NCI-H2107 (cell line): ENCODE measurements at regions not wholly inside any gene's neighbourhood (a gene's known extent, or its start where the extent isn't known, plus 50 kb on each side); places are given as distances from the start of the nearest gene placed in this dataset.

ENCODE experiments used
- DNase-seq: peaks from one replicate; lab custom pipeline; 2025; lab: John Stamatoyannopoulos, UW

- DNase-seq = no peak
Measured at GRCh38 chr11:116473206-116473769, 299.5 kb downstream of the BUD13 start.

- DNase-seq = no peak
Measured at GRCh38 chr11:116472651-116473050, 300.1 kb downstream of the BUD13 start.

- DNase-seq = no peak
Measured at GRCh38 chr11:116471608-116472256, 301.1 kb downstream of the BUD13 start.

GRCh38 chr11:116468699-116469098 lies 304.1 kb downstream of the BUD13 start:
- no peak for DNase-seq

GRCh38 chr11:116467823-116468222 lies 305.0 kb downstream of the BUD13 start:
- no peak for DNase-seq

GRCh38 chr11:116466801-116467200 lies 306.0 kb downstream of the BUD13 start:
- DNase-seq = no peak

- DNase-seq = no peak
Measured at GRCh38 chr11:116466191-116466590, 306.6 kb downstream of the BUD13 start.

- no peak for DNase-seq
Measured at GRCh38 chr11:116465056-116465455, 307.7 kb downstream of the BUD13 start.

GRCh38 chr11:116461789-116462188 lies 311.0 kb downstream of the BUD13 start:
- no peak for DNase-seq

GRCh38 chr11:116460156-116460920 lies 312.4 kb downstream of the BUD13 start:
- DNase-seq = no peak

GRCh38 chr11:116459185-116460045 lies 313.4 kb downstream of the BUD13 start:
- DNase-seq = no peak

GRCh38 chr11:116458546-116458945 lies 314.2 kb downstream of the BUD13 start:
- DNase-seq = no peak

GRCh38 chr11:116457336-116458007 lies 315.3 kb downstream of the BUD13 start:
- no peak for DNase-seq

- no peak for DNase-seq
Measured at GRCh38 chr11:116454951-116455350, 317.8 kb downstream of the BUD13 start.

GRCh38 chr11:116454020-116454645 lies 318.7 kb downstream of the BUD13 start:
- no peak for DNase-seq

GRCh38 chr11:116452461-116452860 lies 320.3 kb downstream of the BUD13 start:
- no peak for DNase-seq

- no peak for DNase-seq
Measured at GRCh38 chr11:116449522-116449921, 323.3 kb downstream of the BUD13 start.

- no peak for DNase-seq
Measured at GRCh38 chr11:116446048-116446941, 326.5 kb downstream of the BUD13 start.

GRCh38 chr11:116445108-116446047 lies 327.4 kb downstream of the BUD13 start:
- DNase-seq = no peak
